HuH-7 (cell line): ENCODE measurements at regions not wholly inside any gene's neighbourhood (a gene's known extent, or its start where the extent isn't known, plus 50 kb on each side); places are given as distances from the start of the nearest gene placed in this dataset.
"Not testable (repeated sequence)": the region's sequence is repeated elsewhere in the genome, so short reads cannot be mapped to it uniquely, and the experiment has no call there.

ENCODE experiments used
- DNase-seq: peaks from one replicate; pipeline ENCODE4 v3.0.0; 2011; ENCODE audit warnings: low spot score

DNA sequence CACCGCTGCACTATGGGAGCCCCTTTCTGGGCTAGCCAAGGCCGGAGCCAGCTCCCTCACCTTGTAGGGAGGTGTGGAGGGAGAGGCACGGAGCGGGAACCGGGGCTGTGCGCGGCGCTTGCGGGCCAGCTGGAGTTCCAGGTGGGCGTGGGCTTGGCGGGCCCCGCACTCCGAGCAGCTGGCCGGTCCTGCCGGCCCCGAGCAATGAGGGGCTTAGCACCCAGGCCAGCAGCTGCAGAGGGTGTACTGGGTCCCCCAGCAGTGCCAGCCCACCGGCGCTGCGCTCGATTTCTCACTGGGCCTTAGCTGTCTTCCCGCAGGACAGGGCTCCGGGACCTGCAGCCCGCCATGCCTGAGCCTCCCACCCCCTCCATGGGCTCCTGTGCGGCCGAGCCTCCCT, 53.3 kb upstream of the NID2 start:
- not testable (repeated sequence) for DNase-seq

DNA sequence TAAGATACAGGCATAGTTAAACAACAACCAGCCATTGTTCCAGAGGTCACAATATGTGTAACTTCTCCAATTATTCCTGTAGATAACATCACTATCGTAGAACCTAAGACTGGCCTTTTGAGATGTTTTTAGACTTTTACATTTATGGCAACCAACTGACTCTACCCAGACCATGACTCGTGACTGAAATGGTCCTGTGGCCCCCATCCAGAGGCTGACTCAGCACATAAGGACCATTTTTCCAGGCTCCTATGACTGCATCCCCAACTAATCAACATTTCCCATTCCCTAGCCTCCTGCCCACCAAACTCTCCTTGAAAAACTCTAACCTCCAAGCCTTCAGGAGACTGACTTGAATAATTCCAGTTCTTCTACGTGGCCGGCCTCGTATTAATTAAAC, 52.6 kb upstream of the NID2 start:
- no peak for DNase-seq

- DNase-seq, result peak; percentile 14
Measured at GRCh38 chr14:52119030-52119429, 50.2 kb upstream of the NID2 start.
